ENCODE measurements at regions not wholly inside any gene's neighbourhood (a gene's known extent, or its start where the extent isn't known, plus 50 kb on each side); places are given as distances from the start of the nearest gene placed in this dataset.

GRCh38 chr9:115615821-115616665 is 498.1 kb upstream of the TNC start:
- TF ChIP-seq EZH2phosphoT487 (IDR thresholded peaks at IDR 0.05; ENCODE audit: low read depth): no peak
- TF ChIP-seq CTCF (IDR thresholded peaks at IDR 0.05; ENCODE audit: low read depth, low read length): no peak

Data from OCI-LY3 (cell line).